SK-N-SH (cell line): ENCODE measurements at regions not wholly inside any gene's neighbourhood (a gene's known extent, or its start where the extent isn't known, plus 50 kb on each side); places are given as distances from the start of the nearest gene placed in this dataset.
A peak's percentile ranks its signal among the peaks of the same experiment; 100 is the strongest.

ENCODE experiments used
- CTCF ChIA-PET: fragments of 300-600, 350-600 bp; formaldehyde crosslinking; extraction: SDS; loops from one replicate; lab custom pipeline; 2021; lab: Yijun Ruan, JAX
- POLR2A ChIA-PET: fragments of 350-600 bp; sonication (Branson Sonifier 250); formaldehyde crosslinking; extraction: SDS; loops from one replicate; lab custom pipeline; 2020; ENCODE audit warnings: antibody characterized with exemption, inconsistent platforms; lab: Yijun Ruan, JAX
- DNase-seq: peaks from one replicate; pipeline ENCODE4 v3.0.0; 2012
- H2AFZ ChIP-seq: fragments of 200-600 bp; sonication (generic); 2 replicates; pipeline ENCODE4 v1.8.1; 2016; ENCODE audit warnings: antibody characterized with exemption, mild to moderate bottlenecking, low read depth
- H3F3A ChIP-seq: fragments of 200-600 bp; sonication (generic); replicated peaks from 2 replicates; pipeline ENCODE3; 2016; ENCODE audit warnings: antibody characterized with exemption, mild to moderate bottlenecking; ENCODE audit not compliant: insufficient read depth
- H3K27ac ChIP-seq, 2 experiments: fragments of 200-500 bp in 1 of 2; fragments of 200-600 bp in 1 of 2; sonication (Bioruptor generic) in 1 of 2; sonication (generic), shearing (Covaris generic) in 1 of 2; 2 replicates each; pipeline versions ENCODE4 v1.5.1 to v1.6.1; 2014 to 2016; ENCODE audit warnings: low read depth in 2 of 2, inconsistent platforms in 1 of 2, low read length in 1 of 2, mild to moderate bottlenecking in 1 of 2, mixed read lengths in 1 of 2
- H3K27me3 ChIP-seq: fragments of 200-600 bp; sonication (generic), shearing (Covaris generic); 2 replicates; pipeline ENCODE4 v1.6.1; 2016; ENCODE audit warnings: mixed run types; ENCODE audit not compliant: insufficient read depth
- H3K36me3 ChIP-seq, 2 experiments: fragments of 200-500 bp in 1 of 2; fragments of 200-600 bp in 1 of 2; sonication (Bioruptor generic) in 1 of 2; sonication (generic) in 1 of 2; replicated peaks in 1 of 2; 2 replicates each; pipeline versions ENCODE3 to v1.5.1; 2014 to 2016; ENCODE audit warnings: low read length in 1 of 2, mild to moderate bottlenecking in 1 of 2; ENCODE audit not compliant: insufficient read depth in 2 of 2, control insufficient read depth in 1 of 2
- H3K4me1 ChIP-seq, 2 experiments: fragments of 200-500 bp in 1 of 2; fragments of 200-600 bp in 1 of 2; sonication (Bioruptor generic) in 1 of 2; sonication (generic), shearing (Covaris generic) in 1 of 2; 2 replicates each; pipeline versions ENCODE4 v1.5.1 to v1.6.1; 2014 to 2016; ENCODE audit warnings: low read depth in 1 of 2, low read length in 1 of 2, mixed run types in 1 of 2; ENCODE audit not compliant: insufficient read depth in 2 of 2, control insufficient read depth in 1 of 2
- H3K4me2 ChIP-seq: fragments of 200-600 bp; sonication (generic), shearing (Covaris generic); 2 replicates; pipeline ENCODE4 v1.6.1; 2017; ENCODE audit warnings: mixed run types
- H3K4me3 ChIP-seq, 2 experiments: fragments of 200-500 bp in 1 of 2; fragments of 200-600 bp in 1 of 2; sonication (Bioruptor generic) in 1 of 2; sonication (generic), shearing (Covaris generic) in 1 of 2; 2 replicates each; pipeline versions ENCODE4 v1.5.1 to v1.8.1; 2014 to 2016; ENCODE audit warnings: low read depth in 2 of 2, inconsistent platforms in 1 of 2, low read length in 1 of 2, mild to moderate bottlenecking in 1 of 2, mixed read lengths in 1 of 2, moderate library complexity in 1 of 2
- H3K79me2 ChIP-seq: fragments of 200-600 bp; sonication (generic); 2 replicates; pipeline ENCODE4 v1.8.1; 2017; ENCODE audit warnings: mild to moderate bottlenecking; ENCODE audit not compliant: insufficient read depth
- H3K9ac ChIP-seq: fragments of 200-600 bp; sonication (generic); 2 replicates; pipeline ENCODE4 v1.6.1; 2017; ENCODE audit warnings: mixed run types
- H3K9me2 ChIP-seq: fragments of 200-600 bp; sonication (generic); 2 replicates; pipeline ENCODE4 v1.6.1; 2017; ENCODE audit warnings: mixed run types
- H3K9me3 ChIP-seq: fragments of 200-600 bp; sonication (generic); 2 replicates; pipeline ENCODE4 v1.6.1; 2017; ENCODE audit warnings: mixed run types, mild to moderate bottlenecking, moderate library complexity
- H4K20me1 ChIP-seq: fragments of 200-600 bp; sonication (generic); 2 replicates; pipeline ENCODE4 v1.6.1; 2017; ENCODE audit warnings: mild to moderate bottlenecking, mixed run types; ENCODE audit not compliant: insufficient read depth
- ELF1 ChIP-seq: IDR thresholded peaks from 2 replicates; pipeline ENCODE4 v1.4.0; 2012
- EP300 ChIP-seq, 2 experiments: IDR thresholded peaks; 2 replicates each; pipeline versions ENCODE4 v1.4.0 to v1.6.1; 2012; ENCODE audit warnings: borderline replicate concordance in 1 of 2, low read depth in 1 of 2, low read length in 1 of 2
- MEF2A ChIP-seq: IDR thresholded peaks from 2 replicates; pipeline ENCODE4 v1.4.0; 2012; ENCODE audit warnings: low read depth, borderline replicate concordance
- MXI1 ChIP-seq: IDR thresholded peaks from 2 replicates; pipeline ENCODE4 v1.6.1; 2012; ENCODE audit warnings: mild to moderate bottlenecking, low read depth, low read length, improper control_type of control experiment
- TAF1 ChIP-seq: IDR thresholded peaks from 2 replicates; pipeline ENCODE4 v1.6.1; 2012; ENCODE audit warnings: low read depth, mild to moderate bottlenecking, low read length, moderate library complexity, borderline replicate concordance
- TCF12 ChIP-seq: IDR thresholded peaks from 2 replicates; pipeline ENCODE4 v1.4.0; 2012
- YY1 ChIP-seq: IDR thresholded peaks from 2 replicates; pipeline ENCODE4 v1.4.0; 2012; ENCODE audit warnings: low read depth, mild to moderate bottlenecking
- WGBS: methylation state at CpG from one replicate; pipeline ENCODE4 v1.1.6; 2017; ENCODE audit warnings: low lambda C conversion rate; 5-methylcytosine and 5-hydroxymethylcytosine counted together
- TF ChIP-seq, protein P1 (sequence below): IDR thresholded peaks from 2 replicates; pipeline ENCODE4 v1.4.0; 2012; ENCODE audit warnings: low read depth, borderline replicate concordance
- TF ChIP-seq, protein P2 (sequence below): fragments of 150-350 bp; IDR thresholded peaks from 2 replicates; pipeline ENCODE4 v1.6.1; 2017; ENCODE audit warnings: antibody characterized with exemption, low read length, low read depth, borderline replicate concordance

DNA sequence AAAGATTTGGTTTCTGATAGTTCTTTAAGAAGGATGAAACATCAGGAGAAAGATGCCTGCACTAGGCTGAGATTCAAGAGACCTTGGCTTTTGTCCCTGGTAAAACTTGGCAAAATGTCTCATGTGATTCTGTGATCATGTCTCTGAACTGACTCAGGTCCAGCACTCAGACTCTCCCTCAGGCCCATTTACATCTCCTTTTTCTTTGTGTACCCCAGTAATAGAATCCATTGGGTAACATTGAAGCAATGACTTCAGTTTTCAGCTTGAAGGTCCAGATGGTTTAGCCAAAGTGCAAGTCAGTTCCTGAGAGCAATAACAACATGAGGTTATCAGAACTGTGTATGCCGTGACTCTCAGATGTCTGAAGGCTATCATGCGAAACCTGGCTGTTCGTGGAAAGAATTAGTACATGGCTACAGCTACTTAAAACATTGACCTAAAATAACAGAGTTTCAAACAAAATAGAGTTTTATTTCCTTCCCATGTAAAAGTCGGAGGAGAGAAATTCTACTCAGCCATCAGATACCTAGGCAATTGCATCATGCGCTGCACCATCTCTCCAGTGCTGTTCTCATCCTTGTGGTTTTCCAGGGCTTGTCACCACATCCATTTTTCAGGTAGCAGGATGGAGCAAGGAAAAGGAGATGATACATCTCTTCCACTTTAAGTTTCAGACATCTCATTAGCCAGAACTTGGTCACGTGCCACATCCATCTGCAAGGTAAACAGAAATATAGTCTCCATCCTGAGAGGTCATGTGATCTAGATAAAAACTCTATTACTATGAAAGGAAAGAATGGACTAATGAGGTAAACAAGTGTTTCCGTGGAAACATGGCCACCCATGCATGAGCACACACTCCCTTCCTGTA is 117.3 kb downstream of the POSTN start:
- WGBS, result 44% methylated on average over 7 of the region's 7 CpGs
- no peaks in the 10 kb centered on the region for H3K27me3 ChIP-seq
- CTCF ChIA-PET, result interaction anchor here (1.2 kb wide), 1 partner anchor 53 kb away, joined by 3 read pairs; no protein-coding TSS in a partner anchor
- no peak overlapping the region for H3K4me3 ChIP-seq
- H3K9me2 ChIP-seq, result no peaks in the 10 kb centered on the region
- no peaks in the 10 kb centered on the region for H3K79me2 ChIP-seq
- H3K9me3 ChIP-seq, result no peaks in the 10 kb centered on the region
- POLR2A ChIA-PET, result no interaction called here
- peaks cover 0 to 14% of the 10 kb centered on the region in 2 experiments for H3K4me1 ChIP-seq
- no peaks in the 10 kb centered on the region for H3K36me3 ChIP-seq
- H3F3A ChIP-seq, result peaks cover 23% of the 10 kb centered on the region
- no peak overlapping the region; the same call in 1 of the 2 replicates for H3K9ac ChIP-seq
- H3K27ac ChIP-seq, result peak overlapping the region in 1 of 2 experiments; percentile 81; a peak in 3 of 4 replicates
- H3K4me2 ChIP-seq, result no peak overlapping the region
- H4K20me1 ChIP-seq, result no peaks in the 10 kb centered on the region
- H2AFZ ChIP-seq, result peak overlapping the region; percentile 12
- DNase-seq, result no peak
- TF ChIP-seq MEF2A, result no peak
- no peak for TF ChIP-seq YY1
- TF ChIP-seq, protein P1, sequence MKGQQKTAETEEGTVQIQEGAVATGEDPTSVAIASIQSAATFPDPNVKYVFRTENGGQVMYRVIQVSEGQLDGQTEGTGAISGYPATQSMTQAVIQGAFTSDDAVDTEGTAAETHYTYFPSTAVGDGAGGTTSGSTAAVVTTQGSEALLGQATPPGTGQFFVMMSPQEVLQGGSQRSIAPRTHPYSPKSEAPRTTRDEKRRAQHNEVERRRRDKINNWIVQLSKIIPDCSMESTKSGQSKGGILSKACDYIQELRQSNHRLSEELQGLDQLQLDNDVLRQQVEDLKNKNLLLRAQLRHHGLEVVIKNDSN, result peak; percentile 57; the same call in 1 of the 2 replicates
- no peak for TF ChIP-seq ELF1
- TF ChIP-seq EP300 (IDR thresholded peaks at IDR 0.05; ENCODE audit: borderline replicate concordance in 1 of 2, low read depth in 1 of 2, low read length in 1 of 2), result no peak
- no peak for TF ChIP-seq TCF12

DNA sequence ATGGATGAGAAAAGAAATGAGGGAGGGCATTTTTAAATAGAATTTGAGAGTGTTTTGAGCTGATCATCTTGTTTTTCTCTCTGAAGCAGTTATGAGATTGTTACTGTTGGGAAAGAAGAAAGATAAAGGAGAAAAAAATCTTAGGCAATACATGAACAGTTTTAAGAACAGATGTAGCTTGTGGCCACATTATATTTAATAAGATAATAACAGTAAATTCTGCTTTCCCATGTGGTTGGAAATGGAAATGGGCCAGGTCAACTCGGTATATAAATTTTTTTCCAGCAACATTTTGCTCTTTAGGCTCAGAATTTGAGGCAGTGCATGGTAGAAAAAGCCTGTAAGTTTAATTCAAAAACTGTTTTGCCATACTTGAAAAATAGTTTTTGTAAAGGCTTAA is 118.7 kb downstream of the POSTN start:
- Histone ChIP-seq H3K36me3 (no peaks in the 10 kb centered on the region), H2AFZ (no peak overlapping the region), H3K4me3 (no peak overlapping the region), H3K27me3 (no peaks in the 10 kb centered on the region), H3F3A (peaks cover 25% of the 10 kb centered on the region), H3K79me2 (no peaks in the 10 kb centered on the region), H3K9me2 (no peaks in the 10 kb centered on the region), H3K27ac (peak overlapping the region in 1 of 2 experiments; percentile 81; a peak in 2 of 4 replicates), H3K9me3 (no peaks in the 10 kb centered on the region), H3K4me1 (peaks cover 0 to 14% of the 10 kb centered on the region in 2 experiments), H3K9ac (no peak overlapping the region), H4K20me1 (no peaks in the 10 kb centered on the region), H3K4me2 (no peak overlapping the region)
- no peak for DNase-seq
- CTCF ChIA-PET, result interaction anchor here (0.6 kb wide), 1 partner anchor 92 kb away, joined by 4 read pairs; no protein-coding TSS in a partner anchor
- 0% methylated on average over 1 of the region's 1 CpG for WGBS
- TF ChIP-seq, protein P2, sequence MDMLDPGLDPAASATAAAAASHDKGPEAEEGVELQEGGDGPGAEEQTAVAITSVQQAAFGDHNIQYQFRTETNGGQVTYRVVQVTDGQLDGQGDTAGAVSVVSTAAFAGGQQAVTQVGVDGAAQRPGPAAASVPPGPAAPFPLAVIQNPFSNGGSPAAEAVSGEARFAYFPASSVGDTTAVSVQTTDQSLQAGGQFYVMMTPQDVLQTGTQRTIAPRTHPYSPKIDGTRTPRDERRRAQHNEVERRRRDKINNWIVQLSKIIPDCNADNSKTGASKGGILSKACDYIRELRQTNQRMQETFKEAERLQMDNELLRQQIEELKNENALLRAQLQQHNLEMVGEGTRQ, result no peak
- TF ChIP-seq TAF1, result no peak
- no peak for TF ChIP-seq MXI1
- POLR2A ChIA-PET, result no interaction called here
